ENCODE measurements at regions not wholly inside any gene's neighbourhood (a gene's known extent, or its start where the extent isn't known, plus 50 kb on each side); places are given as distances from the start of the nearest gene placed in this dataset.

DNA sequence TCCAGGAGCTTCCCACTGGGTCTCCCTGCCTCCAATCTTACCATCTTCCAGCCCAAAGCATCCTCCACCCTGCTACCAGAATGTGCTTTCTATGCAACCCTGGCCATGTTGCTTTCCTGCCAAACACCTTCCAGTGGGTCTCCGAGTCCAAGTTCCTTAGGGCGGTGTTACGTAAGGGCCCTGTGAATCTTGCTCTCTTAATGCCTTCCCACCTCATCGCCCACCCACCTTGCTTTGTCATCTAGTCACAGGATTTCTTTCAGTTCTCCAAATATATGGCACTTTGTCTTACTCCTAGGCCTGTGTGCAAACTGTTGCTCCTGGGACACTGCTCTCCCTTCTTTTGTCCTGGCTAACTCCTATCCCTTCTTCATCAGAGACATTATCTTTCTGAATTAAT is 344.5 kb downstream of the RPS24 start:
- H3K9me3 ChIP-seq = no peaks in the 10 kb centered on the region
- H3K27me3 ChIP-seq = no peaks in the 10 kb centered on the region
- 92% methylated on average over 4 of the region's 4 CpGs for WGBS (ENCODE audit: insufficient coverage, low coverage, low lambda C conversion rate, missing lambda C conversion rate)
- no peak overlapping the region for H3K27ac ChIP-seq
- TF ChIP-seq POLR2A (IDR thresholded peaks at IDR 0.05) = no peak
- TF ChIP-seq, protein P1, sequence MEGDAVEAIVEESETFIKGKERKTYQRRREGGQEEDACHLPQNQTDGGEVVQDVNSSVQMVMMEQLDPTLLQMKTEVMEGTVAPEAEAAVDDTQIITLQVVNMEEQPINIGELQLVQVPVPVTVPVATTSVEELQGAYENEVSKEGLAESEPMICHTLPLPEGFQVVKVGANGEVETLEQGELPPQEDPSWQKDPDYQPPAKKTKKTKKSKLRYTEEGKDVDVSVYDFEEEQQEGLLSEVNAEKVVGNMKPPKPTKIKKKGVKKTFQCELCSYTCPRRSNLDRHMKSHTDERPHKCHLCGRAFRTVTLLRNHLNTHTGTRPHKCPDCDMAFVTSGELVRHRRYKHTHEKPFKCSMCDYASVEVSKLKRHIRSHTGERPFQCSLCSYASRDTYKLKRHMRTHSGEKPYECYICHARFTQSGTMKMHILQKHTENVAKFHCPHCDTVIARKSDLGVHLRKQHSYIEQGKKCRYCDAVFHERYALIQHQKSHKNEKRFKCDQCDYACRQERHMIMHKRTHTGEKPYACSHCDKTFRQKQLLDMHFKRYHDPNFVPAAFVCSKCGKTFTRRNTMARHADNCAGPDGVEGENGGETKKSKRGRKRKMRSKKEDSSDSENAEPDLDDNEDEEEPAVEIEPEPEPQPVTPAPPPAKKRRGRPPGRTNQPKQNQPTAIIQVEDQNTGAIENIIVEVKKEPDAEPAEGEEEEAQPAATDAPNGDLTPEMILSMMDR (IDR thresholded peaks at IDR 0.05) = no peak
- H3K4me1 ChIP-seq = no peaks in the 10 kb centered on the region
- ATAC-seq = no peak
- no peak overlapping the region for H3K4me3 ChIP-seq
- no peak for DNase-seq
- intact Hi-C loops (cut with DNase I) = no loop called here
- no peaks in the 10 kb centered on the region for H3K36me3 ChIP-seq

DNA sequence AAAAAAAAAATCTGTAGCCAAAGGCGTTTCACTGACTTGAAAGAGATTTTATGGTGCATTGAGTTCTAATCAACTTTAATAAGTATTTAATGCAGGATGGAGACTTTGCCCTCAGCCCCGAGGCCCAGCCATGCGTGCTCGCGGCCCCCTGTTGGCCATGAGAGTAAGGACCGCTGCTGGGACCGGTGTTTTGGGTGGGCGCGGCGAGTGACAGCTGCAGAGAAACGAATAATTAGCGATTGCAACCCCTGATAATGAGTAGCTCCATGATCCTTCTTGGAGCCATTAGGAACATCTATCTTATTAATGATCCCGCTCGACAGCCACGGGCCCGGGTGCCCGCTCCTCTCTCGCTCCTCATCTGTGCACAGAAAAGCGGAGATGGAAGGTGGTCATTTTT is 347.4 kb downstream of the RPS24 start:
- Histone ChIP-seq H3K27me3 (no peaks in the 10 kb centered on the region), H3K36me3 (no peaks in the 10 kb centered on the region), H3K27ac (no peak overlapping the region), H3K4me1 (no peaks in the 10 kb centered on the region), H3K4me3 (no peak overlapping the region), H3K9me3 (no peaks in the 10 kb centered on the region)
- DNase-seq = no peak
- WGBS (ENCODE audit: insufficient coverage, low coverage, low lambda C conversion rate, missing lambda C conversion rate) = 58% methylated on average over 17 of the region's 19 CpGs
- intact Hi-C loops (cut with DNase I) = no loop called here
- ATAC-seq = no peak
- TF ChIP-seq POLR2A (IDR thresholded peaks at IDR 0.05) = no peak
- TF ChIP-seq, protein P1 (IDR thresholded peaks at IDR 0.05) = peak in 2 of 4 donors; percentile 10 to 13

DNA sequence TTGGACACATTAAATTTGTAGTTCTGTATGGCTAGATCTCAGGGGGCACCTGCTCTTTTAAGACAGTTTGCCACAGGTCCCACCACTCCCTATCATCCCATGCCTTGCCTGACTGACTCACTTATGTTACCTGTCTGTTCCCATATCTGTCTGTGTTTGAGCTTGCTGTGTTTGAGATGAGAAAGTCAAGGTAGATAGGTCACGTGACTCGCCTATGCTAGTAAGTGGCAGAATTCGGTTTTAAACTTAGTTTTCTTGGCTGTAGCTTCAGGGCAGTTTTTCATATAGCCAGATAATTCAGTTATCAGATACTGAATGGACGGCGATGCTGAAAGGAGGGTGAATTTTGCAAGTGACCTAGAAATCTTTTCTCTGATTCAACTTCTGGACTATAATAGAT is 348.4 kb downstream of the RPS24 start:
- no peaks in the 10 kb centered on the region for H3K27me3 ChIP-seq
- no peaks in the 10 kb centered on the region for H3K9me3 ChIP-seq
- no peak for TF ChIP-seq POLR2A (IDR thresholded peaks at IDR 0.05)
- TF ChIP-seq, protein P1 (IDR thresholded peaks at IDR 0.05) = no peak
- ATAC-seq (no peak), DNase-seq (no peak)
- intact Hi-C loops (cut with DNase I) = no loop called here
- H3K4me1 ChIP-seq = no peaks in the 10 kb centered on the region
- 77% methylated on average over 5 of the region's 5 CpGs for WGBS (ENCODE audit: insufficient coverage, low coverage, low lambda C conversion rate, missing lambda C conversion rate)
- H3K4me3 ChIP-seq = no peak overlapping the region
- H3K27ac ChIP-seq = no peak overlapping the region
- H3K36me3 ChIP-seq = no peaks in the 10 kb centered on the region

DNA sequence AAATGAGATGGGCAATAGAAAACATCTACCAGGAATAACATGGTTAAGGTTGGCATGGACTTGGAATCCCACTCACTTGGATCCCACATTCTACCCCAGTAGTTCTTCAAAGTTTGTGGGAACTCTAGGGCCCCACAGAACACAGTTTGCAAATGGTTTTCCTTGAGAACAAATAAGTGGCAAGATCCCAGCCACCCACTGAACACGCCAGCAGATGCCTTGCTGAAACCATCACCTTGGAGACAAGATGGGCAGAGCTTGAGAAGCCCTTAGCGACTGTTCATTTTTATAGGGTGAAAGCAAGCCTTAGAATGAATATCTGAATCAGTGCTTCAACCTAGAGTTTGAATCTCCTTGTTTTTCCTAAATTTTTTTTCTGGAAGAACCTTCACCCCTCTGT is 349.1 kb downstream of the RPS24 start:
- no peaks in the 10 kb centered on the region for H3K9me3 ChIP-seq
- DNase-seq (no peak), ATAC-seq (no peak)
- intact Hi-C loops (cut with DNase I) = no loop called here
- WGBS (ENCODE audit: insufficient coverage, low coverage, low lambda C conversion rate, missing lambda C conversion rate) = 71% methylated on average over 1 of the region's 2 CpGs
- no peak overlapping the region for H3K27ac ChIP-seq
- no peak overlapping the region for H3K4me3 ChIP-seq
- no peaks in the 10 kb centered on the region for H3K27me3 ChIP-seq
- H3K36me3 ChIP-seq = no peaks in the 10 kb centered on the region
- TF ChIP-seq, protein P1 (IDR thresholded peaks at IDR 0.05) = no peak
- TF ChIP-seq POLR2A (IDR thresholded peaks at IDR 0.05) = no peak
- no peaks in the 10 kb centered on the region for H3K4me1 ChIP-seq

Data from right lobe of liver (tissue), 6 donors.